Mesothelial cell of epicardium (in vitro differentiated cells): ENCODE measurements at regions not wholly inside any gene's neighbourhood (a gene's known extent, or its start where the extent isn't known, plus 50 kb on each side); places are given as distances from the start of the nearest gene placed in this dataset.

Source experiments
- DNase-seq, 2 experiments: peaks; one replicate each; pipeline ENCODE4 v3.0.0; 2021; ENCODE audit warnings: low spot score in 2 of 2; ENCODE audit not compliant: unreplicated experiment in 2 of 2
- H3K27ac Mint-ChIP-seq: 2 replicates; pipeline ENCODE4 v1.8.0; 2021; ENCODE audit warnings: mixed read lengths
- H3K27me3 Mint-ChIP-seq: 2 replicates; pipeline ENCODE4 v1.8.0; 2021; ENCODE audit warnings: low read depth, mixed read lengths
- H3K36me3 Mint-ChIP-seq: 2 replicates; pipeline ENCODE4 v1.8.0; 2021; ENCODE audit warnings: mixed read lengths
- H3K4me1 Mint-ChIP-seq: 2 replicates; pipeline ENCODE4 v1.8.0; 2021; ENCODE audit warnings: mixed read lengths
- H3K4me3 Mint-ChIP-seq: 2 replicates; pipeline ENCODE4 v1.8.0; 2021; ENCODE audit warnings: mild to moderate bottlenecking, moderate library complexity, mixed read lengths
- H3K9me3 Mint-ChIP-seq: 2 replicates; pipeline ENCODE4 v1.8.0; 2021; ENCODE audit warnings: mixed read lengths
- TF ChIP-seq, protein P1 (sequence below): fragments of 200-600 bp; sonication (generic); IDR thresholded peaks from one replicate; pipeline ENCODE4 v1.5.0; 2021; ENCODE audit warnings: antibody characterized with exemption; ENCODE audit not compliant: unreplicated experiment

DNA sequence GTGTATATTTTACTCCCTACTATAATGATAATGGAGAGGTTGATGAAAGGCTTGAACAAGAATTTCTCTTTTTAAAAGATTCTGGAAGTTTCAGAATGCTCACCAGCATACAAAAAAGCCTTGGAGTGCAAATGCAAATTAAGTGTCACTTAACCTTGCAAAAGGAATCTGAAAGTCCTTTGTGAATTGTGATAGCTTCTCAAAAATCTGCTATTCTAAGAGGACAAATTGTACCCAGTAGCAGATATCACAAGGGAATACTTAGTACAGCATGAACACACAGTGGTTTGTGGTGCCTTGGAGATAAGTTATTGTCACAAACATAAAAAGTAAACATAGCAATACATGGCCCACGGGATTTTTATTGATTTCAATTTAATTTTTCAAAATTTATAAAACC, 1208.3 kb upstream of the B3GALT2 start:
- peaks cover 10% of the 10 kb centered on the region for H3K36me3 Mint-ChIP-seq
- peaks cover 15% of the 10 kb centered on the region for H3K4me1 Mint-ChIP-seq
- H3K4me3 Mint-ChIP-seq = no peak overlapping the region
- TF ChIP-seq, protein P1, sequence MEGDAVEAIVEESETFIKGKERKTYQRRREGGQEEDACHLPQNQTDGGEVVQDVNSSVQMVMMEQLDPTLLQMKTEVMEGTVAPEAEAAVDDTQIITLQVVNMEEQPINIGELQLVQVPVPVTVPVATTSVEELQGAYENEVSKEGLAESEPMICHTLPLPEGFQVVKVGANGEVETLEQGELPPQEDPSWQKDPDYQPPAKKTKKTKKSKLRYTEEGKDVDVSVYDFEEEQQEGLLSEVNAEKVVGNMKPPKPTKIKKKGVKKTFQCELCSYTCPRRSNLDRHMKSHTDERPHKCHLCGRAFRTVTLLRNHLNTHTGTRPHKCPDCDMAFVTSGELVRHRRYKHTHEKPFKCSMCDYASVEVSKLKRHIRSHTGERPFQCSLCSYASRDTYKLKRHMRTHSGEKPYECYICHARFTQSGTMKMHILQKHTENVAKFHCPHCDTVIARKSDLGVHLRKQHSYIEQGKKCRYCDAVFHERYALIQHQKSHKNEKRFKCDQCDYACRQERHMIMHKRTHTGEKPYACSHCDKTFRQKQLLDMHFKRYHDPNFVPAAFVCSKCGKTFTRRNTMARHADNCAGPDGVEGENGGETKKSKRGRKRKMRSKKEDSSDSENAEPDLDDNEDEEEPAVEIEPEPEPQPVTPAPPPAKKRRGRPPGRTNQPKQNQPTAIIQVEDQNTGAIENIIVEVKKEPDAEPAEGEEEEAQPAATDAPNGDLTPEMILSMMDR = no peak
- no peak overlapping the region for H3K27ac Mint-ChIP-seq
- peaks cover 30% of the 10 kb centered on the region for H3K9me3 Mint-ChIP-seq
- DNase-seq = no peak
- no peaks in the 10 kb centered on the region for H3K27me3 Mint-ChIP-seq

DNA sequence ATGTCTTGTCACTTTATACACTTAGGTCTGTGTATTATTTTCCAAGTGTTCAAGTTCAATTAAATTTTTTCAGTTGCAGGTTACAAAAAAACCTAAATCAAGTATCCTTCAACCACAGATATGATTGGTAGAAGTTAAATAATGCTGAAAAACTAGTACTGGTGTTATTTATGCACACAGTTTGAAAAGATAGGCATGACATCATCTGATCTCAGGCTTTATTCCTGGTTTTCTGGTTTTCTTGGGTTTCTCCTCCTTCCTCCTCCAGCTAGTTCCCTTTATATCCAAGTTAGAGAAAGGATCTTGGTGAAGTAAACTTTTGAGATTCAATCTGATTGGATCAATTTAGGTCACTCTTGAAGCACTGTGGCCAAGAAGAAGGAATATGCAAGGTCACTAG, 1201.1 kb upstream of the B3GALT2 start:
- TF ChIP-seq, protein P1 = no peak
- H3K4me1 Mint-ChIP-seq = peaks cover 4% of the 10 kb centered on the region
- DNase-seq = no peak
- H3K27ac Mint-ChIP-seq = no peak overlapping the region
- peaks cover 3% of the 10 kb centered on the region for H3K36me3 Mint-ChIP-seq
- H3K4me3 Mint-ChIP-seq = no peak overlapping the region
- no peaks in the 10 kb centered on the region for H3K27me3 Mint-ChIP-seq
- H3K9me3 Mint-ChIP-seq = peaks cover 22% of the 10 kb centered on the region

DNA sequence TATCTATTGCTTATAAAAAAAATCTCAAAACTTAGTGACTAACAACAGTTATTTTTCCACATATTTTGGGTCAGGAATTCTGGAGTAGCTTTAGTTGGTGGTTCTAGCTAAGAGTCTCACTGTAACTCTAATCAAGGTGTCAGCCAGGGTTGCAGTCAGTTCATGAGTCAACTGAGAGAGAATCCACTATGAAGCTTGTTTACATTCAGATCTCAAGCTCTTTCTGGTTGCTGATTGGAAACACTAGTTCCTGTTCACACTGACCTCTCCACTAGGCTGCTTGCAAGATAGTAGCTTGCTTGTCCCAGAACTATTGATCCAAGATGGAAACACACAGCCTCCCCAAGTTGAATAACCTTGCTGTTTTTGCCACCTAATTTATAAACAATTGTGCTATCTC, 1192.1 kb upstream of the B3GALT2 start:
- no peak overlapping the region for H3K4me3 Mint-ChIP-seq
- H3K27ac Mint-ChIP-seq = no peak overlapping the region
- no peak for DNase-seq
- peaks cover 7% of the 10 kb centered on the region for H3K4me1 Mint-ChIP-seq
- no peaks in the 10 kb centered on the region for H3K36me3 Mint-ChIP-seq
- no peaks in the 10 kb centered on the region for H3K27me3 Mint-ChIP-seq
- H3K9me3 Mint-ChIP-seq = peaks cover 10% of the 10 kb centered on the region
- TF ChIP-seq, protein P1 = no peak

DNA sequence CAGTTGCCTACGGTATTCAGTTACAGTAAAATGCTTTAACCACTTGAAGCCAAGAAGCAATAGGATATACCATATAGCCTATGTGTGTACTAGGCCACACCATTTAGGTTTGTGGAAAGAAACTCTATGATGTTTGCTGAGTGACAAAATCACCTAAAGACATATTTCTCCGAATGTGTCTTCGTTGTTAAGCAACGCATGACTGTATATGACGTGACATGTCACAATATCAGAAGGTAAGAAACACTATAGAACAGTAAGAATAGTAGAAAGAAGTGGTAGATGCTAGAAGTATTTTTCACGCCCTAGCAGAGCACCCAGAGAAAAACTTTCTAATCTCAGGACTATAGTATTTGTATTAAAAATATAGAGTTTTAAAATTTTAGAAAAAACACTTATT, 1188.2 kb upstream of the B3GALT2 start:
- Mint-ChIP-seq H3K9me3 (peaks cover 3% of the 10 kb centered on the region), H3K4me3 (no peak overlapping the region), H3K27ac (no peak overlapping the region), H3K4me1 (peaks cover 7% of the 10 kb centered on the region), H3K36me3 (no peaks in the 10 kb centered on the region), H3K27me3 (no peaks in the 10 kb centered on the region)
- DNase-seq = no peak
- TF ChIP-seq, protein P1 = no peak

DNA sequence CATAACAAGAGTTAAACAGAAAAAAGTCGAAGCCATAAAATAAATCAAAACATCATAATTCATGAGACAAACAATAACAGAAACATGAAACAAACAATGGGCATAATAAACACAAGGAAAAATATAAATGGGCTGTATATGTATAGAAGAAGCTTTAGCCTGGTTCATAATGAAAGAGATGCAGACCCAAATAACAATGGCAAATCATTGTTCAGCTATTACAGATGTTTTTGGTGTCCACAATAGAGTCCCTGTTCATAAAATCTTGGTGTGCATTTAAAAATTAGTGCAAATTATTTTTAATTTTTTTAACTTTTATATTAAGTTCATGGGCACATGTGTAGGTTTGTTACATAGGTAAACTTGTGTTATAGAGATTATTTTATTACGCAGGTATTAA, 1185.9 kb upstream of the B3GALT2 start:
- Mint-ChIP-seq H3K4me1 (peaks cover 11% of the 10 kb centered on the region), H3K9me3 (peaks cover 10% of the 10 kb centered on the region), H3K36me3 (no peaks in the 10 kb centered on the region), H3K27ac (no peak overlapping the region), H3K27me3 (no peaks in the 10 kb centered on the region), H3K4me3 (no peak overlapping the region)
- no peak for DNase-seq
- TF ChIP-seq, protein P1 = no peak

DNA sequence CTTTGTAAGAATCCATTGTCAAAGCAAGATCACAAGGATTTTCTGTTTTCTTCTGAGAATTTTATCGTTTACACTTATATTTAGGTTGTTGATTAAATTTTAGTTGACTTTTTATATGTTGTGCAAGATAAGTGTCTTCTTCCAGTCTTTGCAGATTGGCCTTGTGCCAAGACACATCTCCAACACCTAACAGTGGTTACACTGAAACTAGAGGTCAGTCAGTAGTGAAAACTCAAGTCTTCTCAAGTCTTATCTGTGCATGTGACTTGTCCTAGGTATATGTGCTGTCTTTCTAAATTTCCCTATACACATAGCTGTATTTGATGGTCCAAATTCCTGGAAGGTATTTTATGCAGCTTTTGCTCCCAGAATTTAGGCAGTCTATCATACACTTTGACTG, 1183.2 kb upstream of the B3GALT2 start:
- Mint-ChIP-seq H3K9me3 (peaks cover 17% of the 10 kb centered on the region), H3K36me3 (no peaks in the 10 kb centered on the region), H3K27ac (no peak overlapping the region), H3K4me1 (peaks cover 3% of the 10 kb centered on the region), H3K27me3 (no peaks in the 10 kb centered on the region), H3K4me3 (no peak overlapping the region)
- TF ChIP-seq, protein P1 = no peak
- no peak for DNase-seq
